ENCODE measurements at regions not wholly inside any gene's neighbourhood (a gene's known extent, or its start where the extent isn't known, plus 50 kb on each side); places are given as distances from the start of the nearest gene placed in this dataset.

DNA sequence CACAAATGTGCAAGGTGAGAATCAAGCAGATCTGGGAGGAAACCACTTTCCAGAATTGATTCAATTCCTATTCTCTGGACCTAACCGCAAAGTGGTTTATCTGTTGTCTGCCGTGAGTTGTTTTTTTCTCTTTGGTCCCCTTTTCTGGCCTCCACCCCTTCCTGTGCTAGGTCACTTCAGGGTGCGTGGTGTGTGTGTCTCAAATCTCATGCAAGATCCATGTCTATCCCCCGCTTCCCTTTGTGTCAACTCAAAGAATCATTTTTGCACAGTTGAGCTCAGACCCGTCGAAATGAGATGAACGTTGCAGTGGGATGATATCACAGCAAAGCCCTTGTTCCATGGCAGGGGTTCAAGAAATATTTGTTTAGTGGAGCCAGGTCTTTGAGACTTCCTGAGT is 184.5 kb downstream of the GATA3 start:
- no peak overlapping the region for H3K4me3 ChIP-seq (ENCODE audit: low read depth, low read length)
- DNase-seq (ENCODE audit: low read depth): no peak
- TF ChIP-seq, protein P1, sequence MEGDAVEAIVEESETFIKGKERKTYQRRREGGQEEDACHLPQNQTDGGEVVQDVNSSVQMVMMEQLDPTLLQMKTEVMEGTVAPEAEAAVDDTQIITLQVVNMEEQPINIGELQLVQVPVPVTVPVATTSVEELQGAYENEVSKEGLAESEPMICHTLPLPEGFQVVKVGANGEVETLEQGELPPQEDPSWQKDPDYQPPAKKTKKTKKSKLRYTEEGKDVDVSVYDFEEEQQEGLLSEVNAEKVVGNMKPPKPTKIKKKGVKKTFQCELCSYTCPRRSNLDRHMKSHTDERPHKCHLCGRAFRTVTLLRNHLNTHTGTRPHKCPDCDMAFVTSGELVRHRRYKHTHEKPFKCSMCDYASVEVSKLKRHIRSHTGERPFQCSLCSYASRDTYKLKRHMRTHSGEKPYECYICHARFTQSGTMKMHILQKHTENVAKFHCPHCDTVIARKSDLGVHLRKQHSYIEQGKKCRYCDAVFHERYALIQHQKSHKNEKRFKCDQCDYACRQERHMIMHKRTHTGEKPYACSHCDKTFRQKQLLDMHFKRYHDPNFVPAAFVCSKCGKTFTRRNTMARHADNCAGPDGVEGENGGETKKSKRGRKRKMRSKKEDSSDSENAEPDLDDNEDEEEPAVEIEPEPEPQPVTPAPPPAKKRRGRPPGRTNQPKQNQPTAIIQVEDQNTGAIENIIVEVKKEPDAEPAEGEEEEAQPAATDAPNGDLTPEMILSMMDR (IDR thresholded peaks at IDR 0.05; ENCODE audit: low read depth, low read length, missing control alignments): no peak

DNA sequence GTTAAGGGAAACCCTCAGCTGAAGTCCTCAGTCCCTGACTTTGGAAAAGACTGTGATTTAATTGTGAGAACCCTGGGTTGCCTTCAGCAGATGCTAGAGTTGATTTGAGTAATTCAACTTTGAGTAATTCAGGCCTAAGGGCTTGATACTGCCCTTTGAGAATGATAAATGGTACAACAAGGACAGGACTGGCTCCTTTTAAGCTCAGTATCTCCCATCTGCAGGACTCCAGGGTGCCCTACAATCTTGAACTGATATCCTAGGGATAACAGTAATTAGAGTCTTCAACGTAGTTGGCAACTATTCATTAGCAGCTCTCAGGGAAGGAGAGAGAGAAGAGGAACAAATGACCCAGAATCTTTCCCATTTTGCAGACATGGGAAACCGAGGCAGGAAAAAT is 186.4 kb downstream of the GATA3 start:
- DNase-seq (ENCODE audit: low read depth): no peak
- TF ChIP-seq, protein P1 (IDR thresholded peaks at IDR 0.05; ENCODE audit: low read depth, low read length, missing control alignments): no peak
- no peak overlapping the region for H3K4me3 ChIP-seq (ENCODE audit: low read depth, low read length)

DNA sequence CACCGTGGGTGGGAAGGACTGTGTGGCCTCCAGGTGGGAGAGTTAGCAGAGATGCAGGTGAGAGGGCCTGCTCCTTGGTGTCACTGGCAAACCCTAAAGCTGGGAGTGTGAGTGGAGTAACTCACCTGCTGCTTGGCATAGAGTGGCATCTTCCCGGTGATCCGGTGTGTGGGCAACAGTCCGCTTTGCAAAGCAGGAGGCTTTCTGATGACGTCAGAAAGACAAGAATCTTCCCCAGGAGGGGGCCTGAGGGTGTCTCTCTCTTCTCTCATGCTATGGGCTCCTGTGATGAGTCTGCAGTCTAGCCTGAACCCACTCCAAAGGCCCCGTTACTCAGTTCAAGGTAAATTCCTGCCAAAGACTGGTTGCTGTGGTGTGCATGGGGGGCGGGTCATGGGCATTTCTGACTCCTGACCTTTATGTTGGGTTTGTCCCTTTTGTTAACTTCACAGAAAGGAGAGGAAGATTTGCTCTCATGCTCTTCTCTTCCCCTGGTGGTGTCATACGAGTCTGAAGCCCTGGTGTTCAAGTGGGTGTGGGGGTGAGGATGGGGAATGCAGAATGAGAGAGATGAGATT is 187.9 kb downstream of the GATA3 start:
- DNase-seq (ENCODE audit: low read depth): no peak
- TF ChIP-seq, protein P1 (IDR thresholded peaks at IDR 0.05; ENCODE audit: low read depth, low read length, missing control alignments): no peak
- no peak overlapping the region for H3K4me3 ChIP-seq (ENCODE audit: low read depth, low read length)

- H3K4me3 ChIP-seq (ENCODE audit: low read depth, low read length): no peak overlapping the region
- TF ChIP-seq, protein P1 (IDR thresholded peaks at IDR 0.05; ENCODE audit: low read depth, low read length, missing control alignments): no peak
- no peak for DNase-seq (ENCODE audit: low read depth)
Observed at GRCh38 chr10:8245131-8245813, 190.8 kb downstream of the GATA3 start.

DNA sequence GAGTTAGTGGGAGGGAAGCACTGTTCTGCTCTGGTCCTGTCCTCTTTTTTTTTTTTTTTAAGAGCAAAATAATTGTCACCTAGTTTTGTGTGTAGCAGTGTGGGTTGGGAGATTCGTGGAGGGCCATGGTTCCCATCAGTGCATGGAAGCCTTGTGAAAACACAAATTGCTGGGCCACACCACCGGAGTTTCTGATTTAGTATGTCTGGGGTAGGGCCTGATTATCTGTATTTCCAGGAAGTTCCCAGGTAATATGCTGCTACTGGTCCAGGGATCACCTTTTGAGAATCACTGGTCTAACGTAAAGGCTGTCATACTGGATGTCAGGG is 191.3 kb downstream of the GATA3 start:
- TF ChIP-seq, protein P1 (IDR thresholded peaks at IDR 0.05; ENCODE audit: low read depth, low read length, missing control alignments): no peak

DNA sequence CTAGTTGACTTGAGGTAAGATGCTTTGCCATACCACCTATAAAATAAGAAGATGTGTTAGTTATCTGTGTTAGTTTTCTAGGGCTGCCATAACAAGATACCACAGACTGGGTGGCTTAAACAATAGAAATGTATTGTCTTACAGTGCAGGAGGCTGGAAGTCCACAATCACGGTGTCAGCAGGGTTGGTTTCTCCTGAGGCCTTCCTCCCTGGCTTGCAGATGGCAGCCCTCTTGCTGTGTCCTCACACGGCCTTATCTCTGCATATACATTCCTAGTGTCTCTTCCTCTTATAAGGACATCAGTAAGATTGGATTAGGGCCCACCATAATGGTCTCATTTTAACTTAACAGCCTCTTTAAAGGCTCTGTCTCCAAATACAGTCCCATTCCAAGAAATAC is 192.1 kb downstream of the GATA3 start:
- H3K4me3 ChIP-seq (ENCODE audit: low read depth, low read length): no peak overlapping the region
- no peak for DNase-seq (ENCODE audit: low read depth)
- TF ChIP-seq, protein P1 (IDR thresholded peaks at IDR 0.05; ENCODE audit: low read depth, low read length, missing control alignments): no peak

More for the DNA sequence above, 191.3 kb downstream of the GATA3 start:
- no peak for DNase-seq (ENCODE audit: low read depth)
- no peak overlapping the region for H3K4me3 ChIP-seq (ENCODE audit: low read depth, low read length)

- DNase-seq (ENCODE audit: low read depth): no peak
- TF ChIP-seq, protein P1 (IDR thresholded peaks at IDR 0.05; ENCODE audit: low read depth, low read length, missing control alignments): no peak
- no peak overlapping the region for H3K4me3 ChIP-seq (ENCODE audit: low read depth, low read length)
Observed at GRCh38 chr10:8247191-8247590, 192.7 kb downstream of the GATA3 start.
